Osteocyte (in vitro differentiated cells): ENCODE measurements at regions not wholly inside any gene's neighbourhood (a gene's known extent, or its start where the extent isn't known, plus 50 kb on each side); places are given as distances from the start of the nearest gene placed in this dataset.

ENCODE experiments used
- DNase-seq: peaks from one replicate; pipeline ENCODE4 v3.0.0; 2021; ENCODE audit warnings: mixed read lengths; ENCODE audit not compliant: unreplicated experiment; ENCODE audit errors: extremely low spot score
- H3K27ac Mint-ChIP-seq: one replicate; pipeline ENCODE4 v1.8.0; 2021; ENCODE audit warnings: mild to moderate bottlenecking, mixed read lengths; ENCODE audit not compliant: unreplicated experiment
- H3K27me3 Mint-ChIP-seq: one replicate; pipeline ENCODE4 v1.8.0; 2021; ENCODE audit warnings: mixed read lengths; ENCODE audit not compliant: unreplicated experiment
- H3K36me3 Mint-ChIP-seq: one replicate; pipeline ENCODE4 v1.8.0; 2021; ENCODE audit warnings: mixed read lengths; ENCODE audit not compliant: unreplicated experiment
- H3K4me1 Mint-ChIP-seq: one replicate; pipeline ENCODE4 v1.8.0; 2021; ENCODE audit warnings: mixed read lengths; ENCODE audit not compliant: unreplicated experiment
- H3K4me3 Mint-ChIP-seq: one replicate; pipeline ENCODE4 v1.8.0; 2021; ENCODE audit warnings: mild to moderate bottlenecking, moderate library complexity, mixed read lengths; ENCODE audit not compliant: unreplicated experiment
- H3K9me3 Mint-ChIP-seq: one replicate; pipeline ENCODE4 v1.8.0; 2021; ENCODE audit warnings: mixed read lengths; ENCODE audit not compliant: unreplicated experiment
- CTCF ChIP-seq: fragments of 200-600 bp; sonication (generic); IDR thresholded peaks from 2 replicates; pipeline ENCODE4 v1.5.0; 2021; ENCODE audit warnings: antibody characterized with exemption, mild to moderate bottlenecking, moderate library complexity

- TF ChIP-seq CTCF: no peak
- H3K36me3 Mint-ChIP-seq: no peaks in the 10 kb centered on the region
Observed at GRCh38 chr4:26085551-26085950, 171.5 kb downstream of the SMIM20 start.

GRCh38 chr4:26086621-26087441 lies 172.8 kb downstream of the SMIM20 start:
- no peak overlapping the region for H3K27ac Mint-ChIP-seq
- no peak for TF ChIP-seq CTCF
- H3K9me3 Mint-ChIP-seq: peaks cover 9% of the 10 kb centered on the region
- H3K27me3 Mint-ChIP-seq: peaks cover 15% of the 10 kb centered on the region
- DNase-seq: no peak
- no peak overlapping the region for H3K4me3 Mint-ChIP-seq
- H3K4me1 Mint-ChIP-seq: peaks cover 25% of the 10 kb centered on the region
- no peaks in the 10 kb centered on the region for H3K36me3 Mint-ChIP-seq

More at GRCh38 chr4:26085551-26085950, 171.5 kb downstream of the SMIM20 start:
- peaks cover 25% of the 10 kb centered on the region for H3K4me1 Mint-ChIP-seq
- peaks cover 17% of the 10 kb centered on the region for H3K27me3 Mint-ChIP-seq
- H3K9me3 Mint-ChIP-seq: peaks cover 7% of the 10 kb centered on the region
- no peak overlapping the region for H3K27ac Mint-ChIP-seq
- H3K4me3 Mint-ChIP-seq: no peak overlapping the region
- DNase-seq: no peak

GRCh38 chr4:26088433-26088928 lies 174.5 kb downstream of the SMIM20 start:
- Mint-ChIP-seq H3K36me3 (no peaks in the 10 kb centered on the region), H3K27me3 (peaks cover 15% of the 10 kb centered on the region), H3K4me1 (peaks cover 25% of the 10 kb centered on the region), H3K4me3 (no peak overlapping the region), H3K27ac (peak overlapping the region; percentile 13), H3K9me3 (peaks cover 9% of the 10 kb centered on the region)
- TF ChIP-seq CTCF: no peak
- DNase-seq: no peak

- Mint-ChIP-seq H3K27me3 (peaks cover 37% of the 10 kb centered on the region), H3K36me3 (no peaks in the 10 kb centered on the region), H3K4me1 (peaks cover 4% of the 10 kb centered on the region), H3K27ac (no peak overlapping the region), H3K4me3 (no peak overlapping the region), H3K9me3 (peaks cover 15% of the 10 kb centered on the region)
- DNase-seq: no peak
- TF ChIP-seq CTCF: no peak
Observed at GRCh38 chr4:26093551-26093950, 179.5 kb downstream of the SMIM20 start.

DNA sequence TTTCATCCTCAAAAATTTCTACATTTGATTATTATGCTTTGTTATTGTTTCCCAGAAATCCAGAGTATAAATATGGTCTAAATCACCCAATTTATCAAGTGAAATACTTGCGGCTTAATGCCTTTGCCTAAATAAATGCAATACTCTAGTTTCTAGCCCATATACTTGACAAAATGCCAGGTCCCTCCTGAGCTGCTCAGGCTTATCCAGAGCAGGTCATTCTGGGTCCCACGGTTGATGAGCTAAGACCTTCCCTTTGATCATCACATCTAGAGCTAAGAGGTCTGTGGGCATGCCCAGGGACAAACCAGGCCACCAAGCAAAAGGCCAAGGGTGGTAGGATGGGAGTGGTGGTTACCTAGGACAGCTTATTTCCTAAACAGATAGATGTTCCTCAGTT lies 180.1 kb downstream of the SMIM20 start:
- Mint-ChIP-seq H3K27me3 (peaks cover 37% of the 10 kb centered on the region), H3K4me3 (no peak overlapping the region), H3K27ac (no peak overlapping the region), H3K36me3 (no peaks in the 10 kb centered on the region), H3K4me1 (no peaks in the 10 kb centered on the region), H3K9me3 (peaks cover 18% of the 10 kb centered on the region)
- DNase-seq: no peak
- no peak for TF ChIP-seq CTCF
